ENCODE measurements at regions not wholly inside any gene's neighbourhood (a gene's known extent, or its start where the extent isn't known, plus 50 kb on each side); places are given as distances from the start of the nearest gene placed in this dataset.

DNA sequence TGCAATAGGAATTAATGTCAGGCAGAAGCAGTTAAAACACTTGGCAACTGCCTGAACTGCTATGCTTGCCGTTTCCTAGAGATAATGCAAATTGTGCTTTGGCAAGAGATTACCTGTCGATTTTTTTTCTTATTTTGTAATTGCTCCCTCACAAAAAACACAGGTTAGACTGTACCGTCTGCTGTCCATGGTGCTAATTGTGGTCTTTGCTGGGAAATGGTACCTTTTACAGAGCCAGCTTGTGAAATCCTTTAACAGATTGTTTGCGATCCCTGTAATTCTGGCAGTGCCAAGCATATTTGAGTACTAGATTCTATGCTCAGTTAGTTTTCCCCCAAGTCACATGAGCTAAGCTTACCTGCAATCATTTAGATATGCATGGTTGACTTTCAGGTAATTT is 2125.8 kb upstream of the WWC1 start:
- DNase-seq, result no peak
- TF ChIP-seq POLR2A (IDR thresholded peaks at IDR 0.05; ENCODE audit: low read length) (no peak), GATA1 (IDR thresholded peaks at IDR 0.05; ENCODE audit: low read depth, low read length) (no peak)

DNA sequence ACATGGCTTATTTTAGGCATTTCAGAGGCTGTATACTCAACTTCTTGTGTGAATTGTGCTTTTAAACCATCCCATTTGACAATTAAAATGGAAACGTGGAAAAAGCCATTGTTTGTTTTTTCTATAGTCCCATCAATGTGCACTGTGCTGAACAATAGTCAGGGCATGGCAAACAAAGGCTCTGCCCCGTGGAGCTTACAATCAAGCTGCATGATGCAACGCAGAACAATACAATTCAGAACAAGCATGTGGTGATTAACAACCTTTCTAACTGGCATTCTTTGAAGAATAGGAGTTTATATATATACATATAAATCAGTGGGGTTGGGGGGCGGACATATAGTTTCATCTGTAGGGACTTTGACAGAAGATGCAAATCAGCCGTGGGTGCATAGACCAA is 2125.4 kb upstream of the WWC1 start:
- TF ChIP-seq POLR2A (IDR thresholded peaks at IDR 0.05; ENCODE audit: low read length), result no peak
- TF ChIP-seq GATA1 (IDR thresholded peaks at IDR 0.05; ENCODE audit: low read depth, low read length), result no peak

DNA sequence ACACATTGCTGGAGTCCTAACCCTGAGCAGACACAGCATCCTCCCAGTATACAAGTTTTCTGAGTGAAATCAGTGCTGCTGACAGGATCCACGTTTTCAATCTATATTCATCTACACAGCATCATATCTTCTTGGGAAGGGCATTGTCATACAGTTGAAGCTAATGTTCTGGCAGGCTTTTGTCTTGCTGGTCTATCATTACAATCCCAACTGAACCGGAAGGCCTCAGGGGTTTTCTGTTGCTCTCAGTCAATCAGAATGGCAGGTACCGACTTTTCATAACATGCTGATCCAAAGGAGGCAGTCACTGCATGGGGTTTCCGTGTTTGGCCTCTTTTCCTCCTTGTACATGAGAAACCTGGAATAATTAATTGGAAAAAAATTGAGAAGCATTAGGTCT is 2118.8 kb upstream of the WWC1 start:
- TF ChIP-seq GATA1 (IDR thresholded peaks at IDR 0.05; ENCODE audit: low read depth, low read length) (no peak), POLR2A (IDR thresholded peaks at IDR 0.05; ENCODE audit: low read length) (no peak)
- no peak for DNase-seq

More for the DNA sequence above, 2125.4 kb upstream of the WWC1 start:
- no peak for DNase-seq

DNA sequence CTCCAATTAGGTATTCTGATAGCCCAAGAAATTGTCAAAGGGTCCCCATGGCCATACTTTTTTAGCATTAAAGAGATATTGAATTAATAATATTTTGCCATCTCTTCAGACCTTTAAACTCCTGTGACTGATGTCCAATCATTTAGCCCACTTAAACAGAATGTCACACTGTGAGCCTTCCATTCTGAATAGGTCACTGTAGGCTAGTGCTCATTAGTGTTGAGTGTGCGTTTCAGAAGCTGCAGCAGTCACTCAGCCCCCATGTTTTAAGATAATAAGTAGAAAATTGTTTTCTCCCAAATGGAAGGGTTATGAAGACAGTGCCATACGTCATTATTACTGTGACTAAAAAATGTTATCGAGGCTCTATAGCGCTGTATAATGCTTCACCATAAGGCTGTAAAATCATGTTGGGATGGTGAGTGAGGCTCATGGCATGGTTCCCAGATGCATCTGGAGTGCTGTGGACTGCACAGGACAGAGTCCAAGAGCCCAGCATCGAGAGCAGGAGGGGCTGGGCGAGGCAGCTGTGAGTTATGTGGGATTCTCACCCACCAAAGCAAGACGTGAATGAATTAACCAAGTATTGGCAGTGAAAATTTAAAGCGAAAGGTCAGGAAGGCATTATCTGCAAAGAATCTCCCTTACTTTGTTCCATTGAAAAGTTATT is 2112.9 kb upstream of the WWC1 start:
- DNase-seq, result no peak
- no peak for TF ChIP-seq GATA1 (IDR thresholded peaks at IDR 0.05; ENCODE audit: low read depth, low read length)

DNA sequence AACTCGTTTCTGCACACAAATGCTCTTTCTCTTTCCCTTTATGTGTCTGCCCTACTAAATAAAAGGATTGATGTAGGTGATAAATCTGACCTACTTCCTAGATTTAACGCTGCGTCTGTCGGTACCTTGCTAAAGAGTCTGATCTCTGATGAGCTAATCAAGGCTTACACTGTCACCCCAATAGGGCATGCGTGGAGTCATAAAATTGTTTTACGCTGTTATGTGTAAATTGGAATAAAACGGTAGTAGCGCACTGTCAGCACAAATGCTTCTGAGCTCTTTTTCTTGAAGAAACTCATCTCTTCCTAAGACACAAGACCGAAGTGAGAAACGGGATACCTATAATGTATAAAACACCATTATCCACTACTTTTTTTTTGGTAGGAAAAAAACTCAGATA is 2106.3 kb upstream of the WWC1 start:
- TF ChIP-seq GATA1 (IDR thresholded peaks at IDR 0.05; ENCODE audit: low read depth, low read length) (no peak), POLR2A (IDR thresholded peaks at IDR 0.05; ENCODE audit: low read length) (no peak)
- DNase-seq, result no peak

DNA sequence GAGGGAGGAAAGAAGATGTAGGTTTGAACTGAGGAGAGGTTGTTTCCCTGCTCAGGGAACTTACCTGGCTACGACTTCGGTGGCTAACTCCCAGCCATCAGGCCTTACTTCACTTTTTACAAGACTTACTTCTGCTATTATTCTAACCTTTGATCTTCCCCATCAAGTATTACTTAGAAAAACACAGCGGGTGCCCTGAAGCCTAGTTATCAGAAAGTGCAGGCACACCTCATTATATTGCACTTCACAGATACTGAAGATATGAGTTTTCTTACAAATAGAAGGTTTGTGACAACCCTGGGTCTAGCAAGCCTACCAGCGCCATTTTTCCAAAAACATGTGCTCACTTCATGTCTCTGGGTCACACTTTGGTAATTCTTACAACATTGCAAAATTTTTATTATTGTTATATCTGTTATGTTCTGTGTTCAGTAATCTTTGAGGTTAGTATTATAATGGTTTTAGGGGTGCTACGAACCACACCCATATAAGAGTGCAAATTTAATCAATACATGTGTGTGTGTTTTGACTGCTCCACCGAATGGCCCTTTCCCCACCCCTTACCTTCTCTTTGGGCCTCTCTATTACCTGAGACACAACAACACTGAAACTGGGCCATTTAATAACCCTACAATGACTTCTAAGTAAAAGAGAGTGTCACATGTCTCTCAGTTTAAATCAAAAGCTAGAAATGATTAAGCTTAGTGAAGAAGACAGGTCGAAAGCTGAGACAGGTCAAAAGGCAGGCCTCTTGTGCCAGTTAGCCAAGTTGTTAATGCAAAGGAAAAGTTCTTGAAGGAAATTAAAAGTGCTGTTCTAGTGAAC is 2102.7 kb upstream of the WWC1 start:
- TF ChIP-seq POLR2A (IDR thresholded peaks at IDR 0.05; ENCODE audit: low read length) (no peak), GATA1 (IDR thresholded peaks at IDR 0.05; ENCODE audit: low read depth, low read length) (no peak)
- no peak for DNase-seq

DNA sequence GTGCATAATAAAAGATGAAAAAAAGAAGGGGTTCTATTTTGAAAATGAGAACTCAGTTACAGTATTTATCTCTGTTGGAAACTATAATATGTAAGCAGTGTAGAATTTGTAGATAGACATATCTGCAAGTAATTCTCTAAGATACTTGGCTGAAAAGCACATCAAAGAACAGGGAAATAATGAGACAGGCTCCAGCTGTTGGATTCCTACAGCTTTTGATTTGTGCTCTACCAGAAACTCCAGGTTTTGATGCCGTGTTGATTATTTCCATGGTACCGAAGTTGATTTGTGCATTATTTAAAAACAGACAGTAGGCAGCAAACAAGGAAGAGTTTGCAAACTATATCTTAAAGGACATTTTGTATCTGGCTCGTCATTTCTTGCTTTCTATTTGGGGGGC is 2098.7 kb upstream of the WWC1 start:
- TF ChIP-seq GATA1 (IDR thresholded peaks at IDR 0.05; ENCODE audit: low read depth, low read length), result no peak
- TF ChIP-seq POLR2A (IDR thresholded peaks at IDR 0.05; ENCODE audit: low read length), result no peak

DNA sequence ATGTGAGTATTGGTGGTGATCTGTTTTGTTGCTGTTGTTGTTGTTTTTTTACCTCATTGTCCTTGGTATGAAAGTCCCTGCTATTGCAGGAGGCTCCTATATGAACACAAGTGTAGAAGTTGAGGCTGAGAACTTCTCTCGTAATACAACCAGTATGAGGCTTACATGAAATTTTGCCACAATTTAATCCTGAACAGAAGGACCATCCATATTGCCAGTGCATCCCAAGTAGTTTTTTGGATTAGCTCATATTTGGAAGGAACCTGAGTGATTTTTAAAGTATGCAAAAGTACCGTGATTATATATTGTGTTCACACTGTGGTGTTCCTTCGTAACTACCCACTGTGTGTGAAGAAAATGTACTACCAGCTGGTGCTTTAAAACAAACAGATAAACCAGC is 2095.5 kb upstream of the WWC1 start:
- TF ChIP-seq GATA1 (IDR thresholded peaks at IDR 0.05; ENCODE audit: low read depth, low read length) (no peak), POLR2A (IDR thresholded peaks at IDR 0.05; ENCODE audit: low read length) (no peak)
- no peak for DNase-seq

More for the DNA sequence above, 2098.7 kb upstream of the WWC1 start:
- DNase-seq, result no peak

DNA sequence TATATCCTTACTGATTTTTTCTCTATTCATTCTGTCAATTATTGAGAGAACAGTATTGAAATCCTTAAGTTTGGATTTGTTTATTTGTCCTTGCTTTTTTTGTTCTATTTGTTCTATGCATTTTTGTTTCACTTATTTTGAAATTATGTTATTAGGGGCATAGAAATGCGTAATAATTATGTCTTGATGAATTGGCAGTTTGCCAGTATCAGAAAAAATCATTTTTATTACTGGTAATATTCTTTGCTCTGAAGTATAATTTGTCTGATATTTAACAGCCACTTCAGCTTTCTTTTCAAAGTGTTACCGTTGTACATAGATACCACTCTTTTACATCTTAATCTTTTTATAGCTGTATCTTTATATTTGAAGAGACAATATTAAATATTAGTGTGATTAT is 2090.9 kb upstream of the WWC1 start:
- no peak for DNase-seq
- no peak for TF ChIP-seq GATA1 (IDR thresholded peaks at IDR 0.05; ENCODE audit: low read depth, low read length)
- TF ChIP-seq POLR2A (IDR thresholded peaks at IDR 0.05; ENCODE audit: low read length), result no peak

DNA sequence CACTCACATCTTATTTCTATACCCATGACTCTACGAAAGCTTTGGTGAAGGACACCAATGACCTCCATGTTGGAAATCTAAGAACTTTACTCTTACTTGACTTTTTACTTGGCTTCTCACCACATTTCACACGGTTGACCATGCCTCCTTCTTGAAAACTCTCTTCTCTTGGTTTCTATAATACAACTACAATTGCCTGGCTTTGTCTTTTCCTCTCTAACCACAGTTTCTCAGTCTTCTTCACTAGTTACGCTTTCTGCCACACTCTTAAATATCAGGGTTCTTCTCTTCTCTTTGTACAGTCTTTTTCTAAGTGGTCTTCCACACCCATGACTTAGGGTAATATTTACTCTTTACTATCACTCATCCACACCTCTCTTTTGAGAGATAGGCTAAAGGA is 2079.8 kb upstream of the WWC1 start:
- no peak for TF ChIP-seq GATA1 (IDR thresholded peaks at IDR 0.05; ENCODE audit: low read depth, low read length)
- no peak for TF ChIP-seq POLR2A (IDR thresholded peaks at IDR 0.05; ENCODE audit: low read length)

DNA sequence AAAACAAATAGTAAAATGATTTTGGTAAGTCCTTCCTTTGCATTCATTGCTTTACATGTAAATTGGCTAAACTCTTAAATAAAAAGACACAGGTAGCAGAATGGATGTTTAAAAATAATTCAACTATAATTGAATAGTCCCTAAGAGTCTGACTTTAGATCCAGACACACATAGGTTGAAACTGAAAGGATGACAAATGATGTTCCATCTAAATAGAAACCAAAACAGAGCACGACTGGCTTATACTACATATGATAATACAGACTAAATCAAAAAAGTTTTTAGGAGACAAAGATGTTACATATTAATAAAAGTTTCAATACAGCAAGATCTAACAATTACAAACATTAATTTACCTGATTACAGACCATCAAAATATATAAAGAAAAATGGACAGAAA is 2055.1 kb upstream of the WWC1 start:
- TF ChIP-seq GATA1 (IDR thresholded peaks at IDR 0.05; ENCODE audit: low read depth, low read length), result no peak
- no peak for TF ChIP-seq POLR2A (IDR thresholded peaks at IDR 0.05; ENCODE audit: low read length)
- DNase-seq, result no peak

More for the DNA sequence above, 2079.8 kb upstream of the WWC1 start:
- DNase-seq, result no peak

DNA sequence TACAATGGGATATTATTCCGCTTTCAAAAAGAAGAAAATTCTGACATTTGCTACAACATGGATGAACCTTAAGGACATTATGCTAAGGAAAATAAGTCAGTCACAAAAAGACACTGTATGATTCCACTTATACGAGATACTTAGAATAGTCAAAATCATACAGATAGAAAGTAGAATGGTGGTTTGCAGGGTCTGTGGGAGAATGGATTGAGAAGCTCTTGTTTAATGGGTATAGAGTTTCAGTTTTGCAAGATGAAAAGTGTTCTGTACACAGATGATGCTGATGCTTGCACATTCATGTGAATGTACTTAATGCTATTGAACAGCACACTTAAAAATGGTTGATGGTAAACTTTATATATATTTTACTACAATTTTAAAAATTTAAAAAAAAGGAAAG is 2050.7 kb upstream of the WWC1 start:
- DNase-seq, result no peak
- TF ChIP-seq POLR2A (IDR thresholded peaks at IDR 0.05; ENCODE audit: low read length) (no peak), GATA1 (IDR thresholded peaks at IDR 0.05; ENCODE audit: low read depth, low read length) (no peak)

DNA sequence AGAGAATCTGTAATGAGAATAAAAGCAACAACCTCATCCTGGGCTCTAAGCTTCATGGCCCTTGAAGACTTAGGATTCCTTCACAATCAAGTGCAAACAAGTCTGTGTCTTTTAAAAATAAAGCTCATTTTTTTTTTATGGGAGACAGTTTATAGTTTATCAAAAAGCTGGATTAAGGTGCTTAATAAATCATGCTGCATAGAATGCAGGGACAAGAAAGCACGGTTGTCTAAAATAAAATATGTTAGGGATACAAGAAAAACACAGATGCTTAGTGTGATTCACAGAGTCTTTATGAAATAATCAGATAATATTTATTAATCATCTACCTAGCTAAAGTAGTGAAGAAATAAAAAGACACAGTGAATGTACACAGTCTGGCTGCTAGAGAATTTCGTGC is 2045.9 kb upstream of the WWC1 start:
- no peak for DNase-seq
- no peak for TF ChIP-seq GATA1 (IDR thresholded peaks at IDR 0.05; ENCODE audit: low read depth, low read length)
- TF ChIP-seq POLR2A (IDR thresholded peaks at IDR 0.05; ENCODE audit: low read length), result no peak

DNA sequence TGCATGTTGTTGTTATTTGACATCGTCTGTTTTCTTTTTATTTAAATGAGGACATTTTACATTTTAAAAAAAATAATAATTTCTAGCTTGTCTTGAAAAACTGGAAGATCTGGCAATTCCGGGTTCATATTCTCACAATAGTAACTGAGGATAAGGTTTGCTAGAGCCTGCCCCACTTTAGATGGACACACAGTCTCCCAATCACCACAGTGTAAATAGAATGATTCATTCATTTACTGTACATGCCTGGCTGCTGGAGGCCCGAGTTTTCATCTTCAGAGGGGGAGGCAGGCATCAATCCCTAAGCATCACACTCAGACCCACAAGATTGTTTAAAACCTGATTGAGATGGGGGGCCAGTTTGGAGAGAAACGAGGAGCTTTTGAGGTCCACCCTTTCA is 2039.7 kb upstream of the WWC1 start:
- TF ChIP-seq POLR2A (IDR thresholded peaks at IDR 0.05; ENCODE audit: low read length), result no peak

DNA sequence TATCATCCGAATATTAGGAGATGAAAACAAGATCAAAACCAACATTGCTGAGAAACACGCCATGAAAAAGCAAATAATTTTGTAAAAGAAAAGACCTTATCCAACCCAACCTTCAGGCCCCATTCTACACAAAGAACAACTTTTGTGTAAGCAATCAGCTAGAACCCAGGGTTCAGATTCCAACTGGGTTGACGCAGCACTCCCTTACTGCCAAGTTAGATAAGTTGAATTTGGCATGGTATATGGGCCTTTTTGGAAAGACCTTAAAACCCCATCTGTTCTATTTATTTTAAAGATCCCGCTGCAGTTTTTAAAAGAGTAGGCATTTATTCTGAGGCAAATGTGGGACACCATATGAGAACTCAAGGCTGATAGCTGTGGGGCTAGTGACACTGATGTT is 2033.8 kb upstream of the WWC1 start:
- TF ChIP-seq GATA1 (IDR thresholded peaks at IDR 0.05; ENCODE audit: low read depth, low read length) (no peak), POLR2A (IDR thresholded peaks at IDR 0.05; ENCODE audit: low read length) (no peak)
- DNase-seq, result no peak

More for the DNA sequence above, 2039.7 kb upstream of the WWC1 start:
- no peak for DNase-seq
